IPS-18a (cell line): ENCODE measurements at regions not wholly inside any gene's neighbourhood (a gene's known extent, or its start where the extent isn't known, plus 50 kb on each side); places are given as distances from the start of the nearest gene placed in this dataset.

Experiments used
- H3K27ac ChIP-seq: one replicate; pipeline ENCODE4 v1.5.1; 2013; ENCODE audit warnings: low read length
- H3K27me3 ChIP-seq: one replicate; pipeline ENCODE4 v1.6.1; 2013; ENCODE audit warnings: mild to moderate bottlenecking, low read length; ENCODE audit not compliant: control insufficient read depth, insufficient read depth
- H3K36me3 ChIP-seq: one replicate; pipeline ENCODE4 v1.6.1; 2013; ENCODE audit warnings: low read depth, low read length; ENCODE audit not compliant: control insufficient read depth
- H3K4me1 ChIP-seq: one replicate; pipeline ENCODE4 v1.6.1; 2013; ENCODE audit warnings: low read depth, low read length; ENCODE audit not compliant: control insufficient read depth
- H3K4me3 ChIP-seq: one replicate; pipeline ENCODE4 v1.5.1; 2013; ENCODE audit warnings: low read length
- H3K9ac ChIP-seq: one replicate; pipeline ENCODE4 v1.6.1; 2013; ENCODE audit warnings: mild to moderate bottlenecking, low read length, moderate library complexity
- H3K9me3 ChIP-seq: one replicate; pipeline ENCODE4 v1.6.1; 2013; ENCODE audit warnings: low read depth, low read length; ENCODE audit not compliant: control insufficient read depth

DNA sequence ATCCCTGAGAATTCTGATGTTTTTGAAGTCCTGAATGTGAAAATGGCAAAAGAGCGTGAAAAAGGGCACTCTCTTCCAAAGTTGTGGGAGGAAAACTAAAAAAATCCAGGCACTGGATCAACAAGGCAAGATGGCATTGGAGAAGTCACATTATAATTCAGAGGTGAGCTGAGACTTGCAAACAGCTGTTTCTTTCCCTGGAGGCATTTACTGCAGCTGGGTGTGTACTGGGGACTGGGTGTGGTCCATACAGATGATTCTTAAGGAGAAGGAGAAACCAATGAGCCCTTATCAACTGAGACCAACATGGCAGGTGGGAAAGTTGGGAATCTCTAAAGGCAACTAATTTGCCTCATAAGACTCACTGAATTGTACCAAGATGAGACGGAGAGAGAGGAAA lies 313.9 kb downstream of the TRIB2 start:
- Histone ChIP-seq H3K4me1 (no peaks in the 10 kb centered on the region), H3K9me3 (no peaks in the 10 kb centered on the region), H3K27ac (no peak overlapping the region), H3K9ac (no peak overlapping the region), H3K36me3 (no peaks in the 10 kb centered on the region), H3K4me3 (no peak overlapping the region), H3K27me3 (no peaks in the 10 kb centered on the region)

DNA sequence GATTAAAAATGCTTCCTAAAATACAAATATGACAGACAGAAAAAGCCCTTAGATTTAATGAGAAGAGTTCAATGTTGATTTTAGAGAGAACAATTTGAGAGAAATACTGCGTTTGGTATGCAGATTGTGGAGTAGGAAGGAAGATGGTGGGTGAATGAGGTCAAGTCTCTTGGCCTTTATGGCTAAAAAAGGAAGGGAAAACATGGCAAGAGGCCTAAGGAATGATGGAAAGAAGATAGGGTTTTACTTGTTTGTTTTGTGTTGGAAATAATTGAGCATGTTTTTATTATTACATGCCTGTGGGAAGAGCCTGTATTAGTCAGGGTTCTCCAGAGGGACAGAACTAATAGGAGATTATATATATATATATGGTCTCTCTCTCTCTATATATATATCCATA lies 318.1 kb downstream of the TRIB2 start:
- no peaks in the 10 kb centered on the region for H3K9me3 ChIP-seq
- H3K4me3 ChIP-seq = no peak overlapping the region
- no peak overlapping the region for H3K9ac ChIP-seq
- no peaks in the 10 kb centered on the region for H3K4me1 ChIP-seq
- no peaks in the 10 kb centered on the region for H3K36me3 ChIP-seq
- no peak overlapping the region for H3K27ac ChIP-seq
- no peaks in the 10 kb centered on the region for H3K27me3 ChIP-seq

DNA sequence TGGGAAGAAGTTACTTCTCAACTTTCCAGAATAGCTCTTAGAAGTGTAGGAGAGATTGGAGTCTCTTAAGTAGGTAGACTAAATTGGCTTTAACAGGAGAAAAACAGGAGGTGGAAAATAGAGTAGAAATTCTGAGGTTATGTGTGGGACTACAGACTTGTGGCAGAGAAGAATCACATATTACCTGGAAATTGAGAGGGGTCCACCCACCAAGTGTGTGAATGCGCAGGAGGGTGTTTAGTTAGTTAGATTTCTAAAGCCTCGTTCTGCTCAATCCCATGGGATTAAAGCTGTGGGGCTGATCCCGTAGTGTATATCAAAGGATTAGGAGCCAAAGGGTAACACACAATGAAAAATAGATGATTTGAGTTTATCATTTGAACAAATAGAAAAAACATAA lies 319.1 kb downstream of the TRIB2 start:
- no peaks in the 10 kb centered on the region for H3K27me3 ChIP-seq

DNA sequence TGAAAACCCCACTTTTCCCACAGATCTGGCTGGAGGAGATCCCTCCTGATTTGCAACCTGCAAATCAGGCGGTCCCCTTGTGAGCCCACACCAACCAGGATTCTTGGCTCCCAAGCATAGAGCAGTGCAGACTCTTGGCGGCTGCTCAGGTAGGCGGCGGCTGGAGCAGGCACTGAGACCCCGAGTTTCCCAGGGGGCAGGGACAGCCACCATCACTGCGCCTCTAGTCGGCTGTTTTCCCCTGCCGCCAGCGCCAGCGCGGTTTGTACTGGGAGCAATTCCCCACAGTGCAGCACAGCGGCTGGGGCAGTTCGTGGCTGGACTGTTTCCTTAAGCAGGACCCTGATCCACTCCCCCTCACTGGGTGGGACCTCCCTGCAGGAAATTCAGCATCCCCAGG lies 323.3 kb downstream of the TRIB2 start:
- H3K27me3 ChIP-seq = no peaks in the 10 kb centered on the region

More for the DNA sequence above, 319.1 kb downstream of the TRIB2 start:
- Histone ChIP-seq H3K27ac (no peak overlapping the region), H3K9me3 (no peaks in the 10 kb centered on the region), H3K9ac (no peak overlapping the region), H3K4me3 (no peak overlapping the region), H3K36me3 (no peaks in the 10 kb centered on the region), H3K4me1 (no peaks in the 10 kb centered on the region)

DNA sequence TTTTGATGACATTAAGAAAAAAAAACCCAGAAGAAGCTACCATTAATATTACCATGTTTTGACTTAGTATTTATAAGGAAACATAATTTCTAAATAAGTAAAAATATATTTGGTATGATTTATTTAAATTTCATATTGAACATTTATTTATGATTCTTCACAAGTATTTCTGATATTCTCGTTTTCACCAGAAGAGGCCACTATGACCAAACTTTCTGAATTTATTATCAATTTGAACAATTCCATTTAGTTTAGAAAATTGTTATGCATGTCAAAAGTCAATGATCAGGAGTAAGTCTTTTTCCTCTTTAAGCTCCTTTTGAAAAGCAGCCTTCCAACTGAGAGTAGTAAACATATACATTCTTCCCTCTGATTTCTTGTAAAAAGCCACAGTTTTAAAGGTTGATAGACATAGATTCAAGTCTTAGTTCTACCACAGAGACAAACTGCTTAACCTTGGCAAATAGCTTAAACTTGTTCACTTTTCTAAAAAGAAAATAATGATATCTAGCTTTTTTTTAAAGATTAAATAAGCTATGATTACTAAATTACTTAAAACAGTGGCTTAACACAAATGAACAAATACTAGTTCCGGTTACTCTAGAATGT lies 329.9 kb downstream of the TRIB2 start:
- Histone ChIP-seq H3K27ac (no peak overlapping the region), H3K36me3 (no peaks in the 10 kb centered on the region), H3K4me1 (no peaks in the 10 kb centered on the region), H3K9ac (no peak overlapping the region), H3K9me3 (no peaks in the 10 kb centered on the region), H3K4me3 (no peak overlapping the region), H3K27me3 (no peaks in the 10 kb centered on the region)

More for the DNA sequence above, 323.3 kb downstream of the TRIB2 start:
- Histone ChIP-seq H3K9me3 (no peaks in the 10 kb centered on the region), H3K4me3 (no peak overlapping the region), H3K36me3 (no peaks in the 10 kb centered on the region), H3K9ac (no peak overlapping the region), H3K4me1 (no peaks in the 10 kb centered on the region), H3K27ac (no peak overlapping the region)

DNA sequence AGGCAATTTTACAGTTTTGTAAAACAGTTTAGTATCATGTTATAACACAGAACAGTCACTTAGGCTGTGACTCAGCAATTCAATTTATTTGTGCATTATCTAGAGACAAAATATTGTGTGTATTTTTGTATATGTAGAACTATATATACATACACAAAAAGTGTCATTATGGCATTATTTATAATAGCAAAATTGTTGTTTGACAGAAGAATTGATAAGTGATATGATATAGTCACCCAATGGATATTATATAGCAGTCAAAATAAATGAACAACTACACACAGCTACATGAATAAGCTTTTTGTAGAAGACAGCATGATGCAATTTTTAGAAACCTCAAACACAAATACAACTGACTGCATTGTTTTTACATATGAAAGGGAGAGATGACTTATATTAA lies 334.0 kb downstream of the TRIB2 start:
- Histone ChIP-seq H3K9me3 (no peaks in the 10 kb centered on the region), H3K4me3 (no peak overlapping the region), H3K9ac (no peak overlapping the region), H3K27ac (no peak overlapping the region), H3K27me3 (no peaks in the 10 kb centered on the region), H3K4me1 (no peaks in the 10 kb centered on the region), H3K36me3 (no peaks in the 10 kb centered on the region)

DNA sequence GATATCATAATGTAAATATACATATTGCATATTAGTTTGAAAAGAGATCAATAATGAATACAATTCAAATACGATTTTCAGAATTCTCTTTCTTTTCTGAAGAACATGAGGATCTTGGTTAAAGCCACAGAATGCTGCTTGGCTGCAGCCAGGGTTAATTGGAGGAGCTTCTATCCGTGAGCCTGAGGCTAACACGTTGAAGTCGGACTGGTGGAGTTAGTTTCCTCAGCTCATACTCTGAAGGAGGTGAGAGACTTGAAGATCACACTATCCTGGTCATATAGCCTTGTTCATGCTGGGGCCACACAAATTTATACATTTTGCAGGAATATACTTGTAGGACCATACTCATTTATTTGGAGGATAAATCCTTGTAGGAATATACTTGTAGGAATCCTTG lies 335.8 kb downstream of the TRIB2 start:
- Histone ChIP-seq H3K4me3 (no peak overlapping the region), H3K9me3 (no peaks in the 10 kb centered on the region), H3K27me3 (no peaks in the 10 kb centered on the region), H3K4me1 (no peaks in the 10 kb centered on the region), H3K36me3 (no peaks in the 10 kb centered on the region), H3K27ac (no peak overlapping the region), H3K9ac (no peak overlapping the region)

DNA sequence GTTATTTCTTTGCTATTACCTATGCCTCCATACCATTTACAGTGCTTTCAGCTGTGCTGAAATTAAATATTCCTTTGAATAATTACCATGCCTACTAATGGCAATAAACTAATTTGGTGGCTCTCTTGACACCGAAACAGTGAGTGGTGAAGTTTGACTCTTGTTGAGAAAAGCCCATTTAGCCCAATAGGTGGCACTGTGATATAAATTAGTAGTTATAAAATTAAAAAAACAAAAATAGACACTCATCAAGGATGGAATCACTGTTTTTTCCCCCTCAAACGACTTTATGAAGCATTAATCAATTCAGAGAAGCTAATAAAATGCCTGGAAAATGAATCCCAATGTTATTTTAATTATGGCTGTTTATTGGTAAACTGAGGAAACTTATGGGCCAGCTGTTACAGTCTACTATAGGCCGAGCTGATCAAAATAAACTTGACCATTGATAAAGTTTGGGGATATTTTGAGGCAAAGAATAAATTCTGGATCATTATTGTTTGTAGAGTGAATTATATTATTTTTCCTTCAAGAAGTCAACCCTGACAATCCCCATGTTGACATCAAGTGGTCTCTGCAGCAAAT lies 339.6 kb downstream of the TRIB2 start:
- Histone ChIP-seq H3K9ac (no peak overlapping the region), H3K27me3 (no peaks in the 10 kb centered on the region), H3K27ac (no peak overlapping the region), H3K36me3 (no peaks in the 10 kb centered on the region), H3K4me1 (no peaks in the 10 kb centered on the region), H3K9me3 (no peaks in the 10 kb centered on the region), H3K4me3 (no peak overlapping the region)

DNA sequence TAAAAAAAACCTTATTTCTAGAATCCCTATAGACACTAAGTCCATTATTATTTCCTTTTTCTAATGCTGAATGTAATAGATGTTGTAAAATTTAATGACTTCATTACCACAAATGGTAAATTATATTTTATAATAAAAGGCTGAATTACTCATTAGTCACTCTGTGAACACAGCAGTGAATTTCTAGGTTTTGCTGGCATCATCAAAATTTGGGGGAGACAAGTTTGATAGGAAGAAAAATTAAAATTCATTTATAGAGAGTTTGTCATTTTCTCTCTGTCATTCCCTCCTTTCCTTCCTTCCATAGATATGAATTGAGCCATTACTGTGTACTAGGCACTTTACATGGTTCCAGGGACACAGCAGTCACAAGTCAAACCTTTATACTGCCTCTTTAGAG lies 340.9 kb downstream of the TRIB2 start:
- Histone ChIP-seq H3K9ac (no peak overlapping the region), H3K27ac (no peak overlapping the region), H3K4me1 (no peaks in the 10 kb centered on the region), H3K36me3 (no peaks in the 10 kb centered on the region), H3K4me3 (no peak overlapping the region), H3K27me3 (no peaks in the 10 kb centered on the region), H3K9me3 (no peaks in the 10 kb centered on the region)

DNA sequence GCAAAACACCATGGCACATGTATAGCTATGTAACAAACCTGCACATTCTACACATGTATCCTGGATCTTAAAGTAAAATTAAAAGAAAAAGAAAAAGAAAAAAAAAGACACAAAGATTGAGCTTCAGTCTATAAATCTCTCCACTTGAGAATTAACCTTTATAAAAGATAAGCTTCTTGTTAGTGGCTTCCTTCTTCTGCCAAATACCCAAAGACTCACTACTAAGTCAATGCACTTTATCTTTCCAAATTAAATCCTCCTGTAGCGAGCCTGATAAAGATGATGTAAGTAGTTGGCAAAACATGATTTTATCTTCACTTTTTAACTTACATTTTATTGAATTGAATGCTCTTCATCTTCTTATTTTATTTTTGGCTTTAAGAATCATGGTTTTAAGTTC lies 349.9 kb downstream of the TRIB2 start:
- no peaks in the 10 kb centered on the region for H3K36me3 ChIP-seq
- H3K9ac ChIP-seq = no peak overlapping the region
- no peaks in the 10 kb centered on the region for H3K27me3 ChIP-seq
- no peak overlapping the region for H3K4me3 ChIP-seq
- H3K9me3 ChIP-seq = no peaks in the 10 kb centered on the region
- H3K27ac ChIP-seq = no peak overlapping the region
- no peaks in the 10 kb centered on the region for H3K4me1 ChIP-seq

DNA sequence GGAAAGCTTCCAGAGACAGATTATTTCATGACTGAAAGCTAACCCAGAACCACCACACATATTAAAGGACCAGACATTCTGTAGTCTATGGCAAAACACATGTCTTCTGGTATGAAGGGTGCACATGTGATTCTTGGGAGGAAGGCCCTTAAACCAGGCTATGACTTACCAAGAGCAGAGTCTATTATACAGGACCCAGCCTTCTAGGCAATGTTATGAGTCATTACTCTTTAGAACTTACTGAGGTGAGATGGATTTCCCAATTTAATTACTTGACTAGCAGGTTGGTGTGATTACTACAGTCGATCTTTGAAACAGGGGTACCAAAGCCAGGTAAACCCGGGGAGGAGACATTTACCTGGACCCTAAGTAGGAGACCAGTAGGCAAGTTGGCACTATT lies 350.8 kb downstream of the TRIB2 start:
- Histone ChIP-seq H3K9ac (no peak overlapping the region), H3K27ac (no peak overlapping the region), H3K4me1 (no peaks in the 10 kb centered on the region), H3K27me3 (no peaks in the 10 kb centered on the region), H3K9me3 (no peaks in the 10 kb centered on the region), H3K4me3 (no peak overlapping the region), H3K36me3 (no peaks in the 10 kb centered on the region)

DNA sequence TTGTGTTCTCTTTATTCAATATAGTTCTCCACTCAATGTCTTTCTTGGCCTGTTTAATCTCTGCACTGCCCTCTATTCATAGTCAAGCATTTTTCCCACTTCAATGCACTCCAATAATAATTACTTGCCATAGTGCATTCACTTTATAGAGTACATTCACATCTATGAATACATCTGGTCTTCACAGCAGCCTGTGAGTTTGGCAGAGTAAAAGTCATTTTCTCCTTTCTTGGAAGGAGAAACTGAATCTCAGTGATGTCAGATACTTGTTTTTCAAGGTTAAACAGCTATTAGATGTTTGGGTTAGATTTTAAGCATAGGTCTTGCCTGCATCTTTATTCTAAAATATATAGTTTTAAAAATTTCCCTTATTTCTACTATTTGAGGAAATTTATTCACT lies 373.2 kb downstream of the TRIB2 start:
- no peaks in the 10 kb centered on the region for H3K27me3 ChIP-seq
- H3K27ac ChIP-seq = no peak overlapping the region
- no peak overlapping the region for H3K9ac ChIP-seq
- H3K9me3 ChIP-seq = no peaks in the 10 kb centered on the region
- H3K4me3 ChIP-seq = no peak overlapping the region
- H3K36me3 ChIP-seq = no peaks in the 10 kb centered on the region
- H3K4me1 ChIP-seq = no peaks in the 10 kb centered on the region
